ENCODE measurements at regions not wholly inside any gene's neighbourhood (a gene's known extent, or its start where the extent isn't known, plus 50 kb on each side); places are given as distances from the start of the nearest gene placed in this dataset.

GRCh38 chrX:9160698-9161329 is 126.9 kb upstream of the FAM9B start:
- Histone ChIP-seq H3K4me1 (ENCODE audit: low read length) (no peaks in the 10 kb centered on the region), H3K9me3 (ENCODE audit: insufficient read depth, low read length) (no peaks in the 10 kb centered on the region), H3K4me3 (ENCODE audit: low read length) (no peak overlapping the region), H3K4me2 (ENCODE audit: low read length) (no peak overlapping the region), H3K27ac (ENCODE audit: low read length) (no peak overlapping the region), H2AFZ (ENCODE audit: low read depth, low read length) (no peak overlapping the region), H3K36me3 (replicated peaks; ENCODE audit: low read depth, low read length) (no peaks in the 10 kb centered on the region), H3K9ac (ENCODE audit: low read length) (no peak overlapping the region), H4K20me1 (ENCODE audit: insufficient read depth, low read length) (no peaks in the 10 kb centered on the region), H3K27me3 (ENCODE audit: low read depth, low read length) (0 out of 2 replicates have a peak, but pooled peaks cover 3% of the 10 kb centered on the region), H3K79me2 (ENCODE audit: low read length) (no peaks in the 10 kb centered on the region)
- no peak for TF ChIP-seq CTCF (IDR thresholded peaks at IDR 0.05; ENCODE audit: low read depth, low read length)
- TF ChIP-seq EZH2phosphoT487 (IDR thresholded peaks at IDR 0.05; ENCODE audit: low read depth), result no peak

GRCh38 chrX:9162698-9163097 is 128.8 kb upstream of the FAM9B start:
- Histone ChIP-seq H3K4me3 (ENCODE audit: low read length) (no peak overlapping the region), H3K4me1 (ENCODE audit: low read length) (no peaks in the 10 kb centered on the region), H3K27me3 (ENCODE audit: low read depth, low read length) (0 out of 2 replicates have a peak, but pooled peaks cover 3% of the 10 kb centered on the region), H3K9ac (ENCODE audit: low read length) (no peak overlapping the region), H2AFZ (ENCODE audit: low read depth, low read length) (no peak overlapping the region), H3K9me3 (ENCODE audit: insufficient read depth, low read length) (peaks cover 6% of the 10 kb centered on the region; the same call in 1 of the 2 replicates), H3K36me3 (replicated peaks; ENCODE audit: low read depth, low read length) (no peaks in the 10 kb centered on the region), H3K4me2 (ENCODE audit: low read length) (no peak overlapping the region), H4K20me1 (ENCODE audit: insufficient read depth, low read length) (no peaks in the 10 kb centered on the region), H3K27ac (ENCODE audit: low read length) (no peak overlapping the region), H3K79me2 (ENCODE audit: low read length) (no peaks in the 10 kb centered on the region)
- TF ChIP-seq CTCF (IDR thresholded peaks at IDR 0.05; ENCODE audit: low read depth, low read length) (no peak), EZH2phosphoT487 (IDR thresholded peaks at IDR 0.05; ENCODE audit: low read depth) (no peak)

- Histone ChIP-seq H3K4me2 (ENCODE audit: low read length) (no peak overlapping the region), H3K4me1 (ENCODE audit: low read length) (no peaks in the 10 kb centered on the region), H3K27me3 (ENCODE audit: low read depth, low read length) (0 out of 2 replicates have a peak, but pooled peaks cover 3% of the 10 kb centered on the region), H3K9me3 (ENCODE audit: insufficient read depth, low read length) (peaks cover 6% of the 10 kb centered on the region; the same call in 1 of the 2 replicates), H3K79me2 (ENCODE audit: low read length) (no peaks in the 10 kb centered on the region), H2AFZ (ENCODE audit: low read depth, low read length) (no peak overlapping the region), H3K27ac (ENCODE audit: low read length) (no peak overlapping the region), H3K36me3 (replicated peaks; ENCODE audit: low read depth, low read length) (no peaks in the 10 kb centered on the region), H3K9ac (ENCODE audit: low read length) (no peak overlapping the region), H4K20me1 (ENCODE audit: insufficient read depth, low read length) (no peaks in the 10 kb centered on the region), H3K4me3 (ENCODE audit: low read length) (no peak overlapping the region)
- no peak for TF ChIP-seq CTCF (IDR thresholded peaks at IDR 0.05; ENCODE audit: low read depth, low read length)
- TF ChIP-seq EZH2phosphoT487 (IDR thresholded peaks at IDR 0.05; ENCODE audit: low read depth), result no peak
Observed at GRCh38 chrX:9163214-9163709, 129.3 kb upstream of the FAM9B start.

GRCh38 chrX:9164086-9164485 is 130.2 kb upstream of the FAM9B start:
- no peak overlapping the region for H3K4me2 ChIP-seq (ENCODE audit: low read length)
- H3K27ac ChIP-seq (ENCODE audit: low read length), result no peak overlapping the region
- TF ChIP-seq CTCF (IDR thresholded peaks at IDR 0.05; ENCODE audit: low read depth, low read length) (no peak), EZH2phosphoT487 (IDR thresholded peaks at IDR 0.05; ENCODE audit: low read depth) (no peak)

More at GRCh38 chrX:9164086-9164485, 130.2 kb upstream of the FAM9B start:
- no peaks in the 10 kb centered on the region for H3K36me3 ChIP-seq (replicated peaks; ENCODE audit: low read depth, low read length)
- H3K4me3 ChIP-seq (ENCODE audit: low read length), result no peak overlapping the region
- H3K79me2 ChIP-seq (ENCODE audit: low read length), result no peaks in the 10 kb centered on the region
- 0 out of 2 replicates have a peak, but pooled peaks cover 3% of the 10 kb centered on the region for H3K27me3 ChIP-seq (ENCODE audit: low read depth, low read length)
- H3K4me1 ChIP-seq (ENCODE audit: low read length), result no peaks in the 10 kb centered on the region
- H2AFZ ChIP-seq (ENCODE audit: low read depth, low read length), result no peak overlapping the region
- H4K20me1 ChIP-seq (ENCODE audit: insufficient read depth, low read length), result no peaks in the 10 kb centered on the region
- no peak overlapping the region for H3K9ac ChIP-seq (ENCODE audit: low read length)
- H3K9me3 ChIP-seq (ENCODE audit: insufficient read depth, low read length), result peaks cover 6% of the 10 kb centered on the region; the same call in 1 of the 2 replicates
